ENCODE measurements at regions not wholly inside any gene's neighbourhood (a gene's known extent, or its start where the extent isn't known, plus 50 kb on each side); places are given as distances from the start of the nearest gene placed in this dataset.
"Not testable (repeated sequence)": the region's sequence is repeated elsewhere in the genome, so short reads cannot be mapped to it uniquely, and the experiment has no call there.

DNA sequence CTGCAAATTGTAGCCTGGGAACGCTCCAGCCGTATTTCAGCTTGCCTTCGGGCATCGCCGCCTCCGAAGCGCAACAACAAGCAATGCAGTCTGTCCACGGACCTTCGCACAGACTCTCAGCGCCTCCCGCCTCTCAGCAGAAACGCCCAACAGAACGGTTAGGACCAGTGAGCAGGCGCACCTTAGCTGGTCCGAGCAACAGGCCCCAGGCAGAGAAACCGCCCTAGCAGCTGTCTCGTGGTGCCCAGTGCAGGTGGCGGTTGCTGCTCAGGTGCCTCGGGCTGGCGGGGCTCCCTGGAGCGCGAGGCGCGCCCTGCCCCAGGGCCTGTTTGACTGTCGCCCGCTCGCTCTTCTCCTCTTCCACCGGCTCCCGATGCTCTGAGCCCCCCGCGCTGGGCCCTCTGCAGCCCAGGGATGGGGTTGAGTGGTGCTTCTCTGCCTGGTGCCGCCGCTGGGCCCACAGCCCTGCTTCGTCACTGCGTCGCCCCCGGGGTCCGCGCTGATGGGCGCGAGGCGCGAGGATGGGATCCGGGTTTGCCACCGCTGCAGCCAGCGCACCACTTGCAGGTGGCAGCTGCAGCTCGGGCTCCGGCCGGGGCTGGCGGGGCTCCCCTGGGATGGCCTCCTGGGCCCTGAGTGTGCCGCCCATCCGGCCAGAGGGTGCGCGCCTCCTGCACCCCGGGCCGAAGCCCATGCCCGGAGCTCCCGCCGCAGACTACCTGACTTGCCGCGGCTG lies 268.4 kb upstream of the FRG2C start:
- no peak for DNase-seq

DNA sequence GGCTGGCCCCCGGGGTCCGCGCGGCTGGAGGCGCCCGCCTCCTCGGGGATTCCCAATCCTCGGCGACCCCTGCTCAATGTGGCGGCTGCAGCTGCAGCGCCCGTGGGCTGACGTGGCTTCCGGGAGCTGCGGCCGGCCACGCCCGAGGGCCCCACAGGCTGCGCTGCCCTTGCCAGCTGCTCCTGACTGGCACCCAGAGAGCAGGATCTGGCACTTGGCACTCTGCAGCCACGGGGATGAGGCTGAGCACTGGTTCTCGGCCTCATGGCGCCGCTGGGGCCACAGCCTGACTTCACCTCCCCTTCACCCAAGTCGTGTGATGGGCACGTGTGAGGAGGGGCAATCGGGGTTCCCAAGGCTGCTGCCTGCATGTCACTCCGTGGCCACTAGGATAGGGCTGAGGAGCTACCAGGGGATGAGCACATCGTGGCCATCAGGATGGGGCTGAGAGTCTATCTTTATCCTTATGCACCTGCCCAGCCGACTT lies 267.8 kb upstream of the FRG2C start:
- no peak for DNase-seq

DNA sequence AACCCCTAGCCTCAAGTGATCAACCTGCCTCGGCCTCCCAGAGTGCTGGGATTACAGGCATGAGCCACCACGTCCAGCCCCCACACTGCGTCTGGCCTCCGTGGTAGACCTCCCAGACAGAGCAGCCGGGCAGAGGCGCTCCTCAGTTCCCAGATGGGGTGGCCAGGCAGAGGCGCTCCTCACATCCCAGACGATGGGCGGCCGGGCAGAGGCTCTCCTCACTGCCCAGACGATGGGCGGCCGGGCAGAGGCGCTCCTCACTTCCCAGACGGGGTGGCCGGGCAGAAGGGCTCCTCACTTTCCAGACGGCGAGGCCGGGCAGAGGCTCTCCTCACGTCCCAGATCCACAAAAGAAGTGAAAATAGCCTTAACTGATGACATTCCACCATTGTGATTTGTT lies 266.6 kb upstream of the FRG2C start:
- not testable (repeated sequence) for DNase-seq

DNA sequence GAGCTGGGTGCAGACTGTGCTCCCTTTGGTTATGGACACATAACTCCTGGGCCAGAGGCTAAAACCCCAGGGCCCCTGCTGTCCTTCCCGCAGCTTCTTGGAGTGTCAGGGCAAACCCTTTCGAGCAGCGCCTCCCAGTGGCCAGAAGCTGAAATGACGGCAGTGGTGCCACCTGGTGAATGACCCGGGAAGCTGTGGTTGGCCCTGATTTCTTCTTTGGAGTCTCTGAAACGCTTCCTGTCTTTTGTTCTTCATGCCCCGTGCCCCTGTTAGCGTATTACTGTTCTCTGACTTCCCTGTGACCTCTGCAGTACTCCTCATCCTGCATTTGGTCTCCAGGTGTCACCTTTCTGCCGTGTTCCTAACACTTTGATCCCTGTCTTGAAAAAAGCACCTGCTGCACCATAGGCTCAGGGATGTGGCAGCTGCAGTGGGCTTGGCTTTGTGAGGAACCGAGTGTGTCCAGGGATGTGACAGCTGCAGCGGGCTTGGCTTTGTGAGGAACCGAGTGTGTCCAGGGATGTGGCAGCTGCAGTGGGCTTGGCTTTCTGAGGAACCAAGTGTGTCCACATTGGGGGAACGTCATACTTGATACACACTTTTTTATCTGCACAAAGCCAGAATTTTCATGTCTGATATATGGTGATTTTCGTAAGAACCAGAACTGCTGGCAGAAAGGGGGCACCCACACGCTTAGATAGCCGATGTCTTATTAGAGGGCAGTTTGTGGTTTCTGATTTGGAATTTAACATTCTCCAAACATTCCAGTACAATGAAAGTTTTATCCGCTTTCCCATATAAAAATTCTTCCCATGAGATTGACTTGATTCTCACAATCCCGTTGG lies 241.8 kb upstream of the FRG2C start:
- not testable (repeated sequence) for DNase-seq

DNA sequence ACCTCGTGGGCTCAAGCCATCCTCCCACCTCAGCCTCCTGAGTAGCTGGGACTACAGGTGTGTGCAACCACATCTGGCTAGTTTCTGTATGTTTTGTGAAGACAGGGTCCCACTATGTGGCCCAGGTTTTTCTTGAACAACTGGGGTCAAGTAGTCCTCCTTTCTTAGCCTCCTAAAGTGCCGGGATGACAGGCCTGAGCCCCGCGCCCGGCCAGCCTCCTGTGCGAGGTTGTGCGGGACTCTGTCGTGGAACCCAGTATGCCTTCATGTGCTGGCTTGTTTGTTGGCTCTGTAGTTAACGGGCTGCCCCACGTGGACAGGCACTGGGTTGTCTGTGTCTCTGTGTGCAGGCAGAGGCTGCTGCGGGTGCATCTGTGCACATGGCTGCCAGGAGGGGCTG lies 238.7 kb upstream of the FRG2C start:
- DNase-seq = not testable (repeated sequence)

DNA sequence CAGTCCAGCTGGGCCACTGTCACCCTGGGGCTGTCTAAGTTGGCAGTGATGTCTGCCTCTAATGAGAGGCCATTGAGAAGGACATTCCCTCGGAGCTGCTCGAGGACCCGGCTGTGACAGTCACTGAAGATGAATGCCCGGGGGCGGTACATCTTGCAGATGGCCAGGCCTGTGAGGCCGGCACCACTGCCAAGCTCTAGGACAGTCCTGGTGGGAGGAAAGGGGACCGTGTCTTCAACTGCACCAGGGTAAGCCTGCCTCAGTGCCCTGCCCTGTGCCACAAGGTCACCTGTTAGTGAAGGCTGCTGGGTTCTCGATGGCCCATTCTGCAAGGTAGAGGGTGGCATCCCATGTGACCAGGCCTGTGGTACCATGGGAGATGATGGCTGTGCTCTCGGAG lies 236.6 kb upstream of the FRG2C start:
- DNase-seq = not testable (repeated sequence)

DNA sequence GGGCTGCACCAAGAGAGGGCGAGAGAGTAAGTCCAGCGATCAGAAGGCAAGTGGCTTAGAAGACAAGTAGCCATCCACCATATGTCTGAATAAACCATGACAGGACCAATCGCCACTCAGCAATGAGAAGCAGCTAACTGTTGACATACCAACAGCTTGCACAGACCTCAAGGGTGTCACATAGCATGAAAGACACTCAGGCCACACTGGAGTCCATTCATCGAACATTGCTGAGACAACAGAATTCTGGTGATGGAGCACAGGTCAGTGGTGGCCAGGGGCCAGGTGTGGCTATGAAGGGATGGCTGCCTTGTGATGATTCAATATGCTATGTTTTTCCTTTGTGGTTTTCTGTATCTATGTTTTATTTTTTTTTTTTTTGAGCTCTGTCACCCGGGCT lies 236.2 kb upstream of the FRG2C start:
- not testable (repeated sequence) for DNase-seq

DNA sequence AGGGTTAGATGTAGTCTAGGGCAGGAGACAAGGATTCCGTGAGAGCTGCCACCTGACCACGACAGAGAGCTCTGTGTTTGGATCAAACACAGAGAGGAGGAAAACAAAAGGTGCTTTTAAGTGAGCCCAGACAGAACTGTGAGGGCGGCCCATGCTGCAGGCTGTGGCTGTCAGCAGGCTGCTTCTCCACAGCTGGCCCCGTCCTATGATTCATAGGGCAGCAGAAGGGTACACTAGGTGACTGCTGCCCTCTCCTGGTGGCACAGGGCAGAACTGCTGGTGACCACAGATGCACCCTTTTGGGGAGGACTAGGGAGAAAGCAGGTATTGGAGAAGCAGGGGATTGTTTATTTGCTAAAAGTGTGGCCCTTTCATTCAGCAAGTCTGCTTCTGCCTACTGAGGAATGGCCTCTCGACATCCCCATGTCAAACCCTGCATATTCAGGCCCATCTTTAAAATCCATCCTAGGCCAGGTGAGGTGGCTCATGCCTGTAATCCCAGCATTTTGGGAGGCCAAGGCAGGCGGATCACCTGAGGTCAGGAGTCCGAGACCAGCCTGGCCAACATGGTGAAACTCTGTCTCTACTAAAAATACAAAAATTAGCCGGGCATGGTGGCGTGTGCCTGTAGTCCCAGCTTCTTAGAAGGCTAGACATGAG lies 234.4 kb upstream of the FRG2C start:
- peak; percentile 26 for DNase-seq

DNA sequence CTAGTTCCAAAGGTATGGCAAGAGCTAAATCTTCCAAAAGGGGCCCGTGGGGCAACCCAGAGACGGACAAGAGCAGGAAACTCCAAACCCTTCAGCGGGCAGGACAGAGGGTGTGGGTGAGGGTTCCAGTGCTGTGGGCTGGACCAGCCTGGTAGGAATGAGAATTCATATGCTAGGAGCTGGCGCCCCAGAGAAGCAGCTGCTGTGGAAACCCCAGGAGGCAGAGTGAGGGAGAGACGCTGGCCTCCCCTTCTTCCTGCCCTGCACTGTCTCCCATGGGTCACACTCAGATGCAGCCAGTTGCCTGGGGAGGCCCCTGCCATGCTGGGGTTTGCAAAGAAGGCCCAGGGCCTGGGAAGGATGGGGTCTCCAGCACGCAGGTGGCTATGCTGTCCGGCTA lies 233.7 kb upstream of the FRG2C start:
- DNase-seq = not testable (repeated sequence)

DNA sequence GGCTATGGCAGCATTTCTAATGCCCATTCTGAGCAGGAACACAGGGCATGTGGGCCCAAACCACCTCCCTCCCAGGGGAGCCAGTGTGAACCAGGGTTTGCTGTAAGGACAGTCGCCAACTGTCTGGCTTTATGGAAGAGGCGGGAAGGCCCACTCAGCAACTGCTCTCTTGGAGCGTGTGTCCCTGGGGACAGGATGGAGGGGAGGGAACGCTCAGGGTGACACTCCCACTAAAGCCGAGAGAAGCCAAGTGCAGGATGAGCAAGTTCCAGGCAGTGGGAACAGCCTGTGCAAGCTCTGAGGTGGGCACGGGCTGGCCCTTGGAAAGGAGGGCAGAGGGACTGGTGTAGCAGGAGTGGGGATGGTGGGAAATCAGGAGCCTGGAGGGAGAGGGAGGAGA lies 233.0 kb upstream of the FRG2C start:
- DNase-seq = not testable (repeated sequence)

DNA sequence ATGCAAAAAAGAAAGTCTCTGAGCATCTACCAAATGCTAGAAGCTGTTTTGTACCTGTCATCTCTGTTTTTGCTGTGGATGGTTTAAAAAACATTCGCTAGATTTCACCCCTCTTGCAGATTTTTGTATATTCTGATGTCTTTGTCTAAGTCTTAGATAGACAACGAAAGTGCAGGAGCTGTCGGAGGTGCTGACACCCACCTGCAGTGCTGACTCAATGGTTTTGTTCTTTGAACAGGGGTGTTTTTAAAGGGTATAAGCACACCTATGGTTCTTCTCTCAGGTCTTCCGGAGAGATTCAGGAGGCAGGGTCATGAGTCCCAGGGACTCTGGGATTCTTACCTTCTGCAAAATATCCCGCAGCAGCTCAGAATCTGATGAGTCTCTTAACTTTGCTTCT lies 231.7 kb upstream of the FRG2C start:
- not testable (repeated sequence) for DNase-seq

DNA sequence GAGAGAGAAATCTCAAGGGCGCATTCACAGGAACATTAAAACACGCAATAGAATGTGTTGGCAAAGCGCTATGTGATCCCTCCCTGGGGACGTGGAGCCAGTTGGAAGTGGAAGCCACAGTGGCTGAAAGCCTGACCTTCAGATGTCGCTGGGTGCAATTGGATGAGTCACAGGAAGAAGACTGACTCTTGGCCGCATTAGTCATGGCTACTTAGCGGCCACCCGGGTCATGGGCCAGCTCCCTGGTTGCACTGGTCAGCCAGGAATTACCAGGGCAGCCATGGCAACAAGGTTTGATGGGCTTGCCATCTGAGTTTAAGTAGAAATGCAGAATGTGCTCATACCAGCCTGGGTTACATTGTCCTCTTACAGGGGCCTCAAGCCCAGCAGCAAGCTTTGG lies 231.2 kb upstream of the FRG2C start:
- peak; percentile 20 for DNase-seq

DNA sequence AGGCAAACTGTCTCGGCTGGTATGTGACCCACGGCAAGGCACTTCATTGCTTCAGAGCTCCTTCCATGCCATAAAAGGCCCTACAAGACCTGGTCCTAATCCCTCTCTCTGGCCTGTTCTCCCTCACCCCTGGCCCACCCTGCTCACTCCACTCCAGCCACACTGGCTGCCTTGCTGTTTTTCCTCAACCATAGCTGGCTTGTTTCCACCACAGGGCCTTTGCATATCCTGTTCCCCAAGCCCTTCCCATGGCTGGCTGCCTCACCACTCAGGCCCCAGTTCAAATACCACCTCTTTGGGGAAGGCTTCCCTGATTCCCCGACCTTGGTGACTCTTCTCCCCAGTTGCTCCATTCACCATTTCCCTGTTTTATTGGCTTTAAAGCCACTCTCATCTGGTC lies 230.8 kb upstream of the FRG2C start:
- not testable (repeated sequence) for DNase-seq

DNA sequence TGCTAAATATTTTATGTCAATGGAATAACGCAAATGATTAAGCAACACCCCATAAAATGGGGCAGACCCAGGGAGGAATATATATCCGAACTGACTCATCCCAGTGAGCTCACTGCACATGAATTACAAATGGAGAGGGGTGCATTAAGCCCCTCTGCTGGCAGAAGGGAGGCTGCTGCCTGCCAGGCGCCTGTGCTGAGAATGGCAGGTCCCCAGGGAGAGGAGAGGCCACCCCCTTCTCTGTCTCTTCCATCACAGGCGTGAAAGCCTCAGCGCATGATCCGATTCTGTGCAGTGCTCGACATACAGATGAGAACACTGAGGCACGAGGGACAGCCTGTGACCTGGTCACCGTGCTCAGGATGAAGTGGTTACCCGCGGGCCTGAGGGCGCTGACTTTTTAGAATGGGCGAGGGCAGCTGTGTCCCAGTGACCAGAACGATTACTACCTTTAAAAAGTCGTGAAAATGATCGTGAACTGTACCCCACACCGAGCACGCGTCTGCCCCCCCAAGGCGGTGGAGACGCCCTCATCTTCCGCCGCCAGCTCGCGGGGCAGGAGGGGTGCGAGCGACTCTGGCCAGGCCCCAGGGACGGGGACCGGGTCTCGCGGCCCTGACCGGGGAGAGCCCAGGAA lies 229.7 kb upstream of the FRG2C start:
- peak; percentile 5 for DNase-seq

DNA sequence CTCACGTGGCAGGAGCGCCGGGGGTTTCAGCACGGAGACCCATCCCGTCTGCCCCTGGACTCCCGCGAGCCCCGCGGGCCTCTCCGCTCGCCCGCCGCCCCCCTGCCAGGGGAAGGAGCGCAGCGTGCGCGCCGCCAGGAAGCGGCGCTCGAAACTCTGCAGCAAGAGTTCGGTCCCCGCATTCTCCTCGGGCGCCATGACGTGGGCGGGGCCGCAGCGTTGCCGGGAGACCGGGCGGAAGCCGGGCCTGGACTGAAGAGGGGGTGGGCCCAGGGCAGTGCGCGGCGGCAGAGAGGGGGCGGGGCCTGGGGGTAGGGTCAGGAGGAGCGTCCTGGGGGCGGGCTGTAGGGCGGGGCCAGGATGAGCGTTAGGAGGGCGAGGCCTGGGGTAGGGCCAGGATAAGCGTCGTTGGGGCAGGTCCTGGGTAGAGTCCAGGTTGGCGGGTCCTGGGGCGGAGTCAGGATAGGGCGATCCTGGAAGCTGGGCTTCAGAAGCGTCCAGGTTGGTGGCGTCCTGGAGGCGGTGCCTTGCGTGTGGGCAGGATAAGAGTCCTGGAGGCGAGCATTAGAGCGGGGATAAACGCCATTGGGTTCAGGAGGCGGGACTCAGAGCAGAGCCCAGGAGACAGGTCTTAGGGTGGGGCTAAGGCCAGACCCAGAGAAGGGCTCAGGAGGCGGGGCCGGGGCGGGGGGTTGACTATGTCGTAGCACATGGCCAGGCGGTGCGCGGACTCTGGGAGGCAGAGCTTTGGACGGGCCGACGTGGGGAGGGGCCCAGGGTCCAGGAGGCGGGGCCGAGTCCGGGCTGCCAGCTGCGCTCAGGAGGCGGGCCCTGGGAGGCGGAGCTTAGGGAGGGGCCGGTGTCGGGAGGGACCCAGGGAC lies 229.0 kb upstream of the FRG2C start:
- peak; percentile 90 for DNase-seq

DNA sequence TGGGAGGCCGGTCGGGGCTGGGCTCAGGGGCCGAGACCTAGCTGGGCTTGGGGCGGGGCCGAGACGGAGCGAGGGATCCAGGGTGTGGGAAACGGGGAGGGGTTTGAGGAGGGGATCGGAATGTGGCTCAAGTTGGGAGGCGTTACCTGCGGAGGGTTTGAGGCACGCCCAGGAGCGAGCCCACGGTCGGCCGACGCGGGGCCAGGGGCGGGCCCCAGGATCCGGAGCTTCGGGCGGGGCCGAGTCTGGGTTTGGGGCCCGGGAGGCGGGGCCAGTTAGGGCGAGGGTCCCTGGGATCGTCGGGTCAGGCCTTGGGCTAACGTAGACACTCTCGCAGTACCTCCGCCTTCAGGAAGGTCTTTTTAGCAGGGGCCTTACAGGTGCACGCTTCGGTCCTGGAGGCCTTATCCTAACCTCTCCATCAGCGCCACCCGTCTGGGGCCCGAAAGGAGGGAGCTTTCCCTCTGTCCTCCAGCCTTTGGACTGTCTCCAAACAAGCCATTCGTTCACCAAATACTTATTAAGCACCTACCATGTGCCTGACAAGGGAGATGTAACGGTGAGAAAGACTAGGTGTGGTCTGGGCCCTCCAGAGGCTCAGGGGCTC lies 228.2 kb upstream of the FRG2C start:
- peak; percentile 49 for DNase-seq

DNA sequence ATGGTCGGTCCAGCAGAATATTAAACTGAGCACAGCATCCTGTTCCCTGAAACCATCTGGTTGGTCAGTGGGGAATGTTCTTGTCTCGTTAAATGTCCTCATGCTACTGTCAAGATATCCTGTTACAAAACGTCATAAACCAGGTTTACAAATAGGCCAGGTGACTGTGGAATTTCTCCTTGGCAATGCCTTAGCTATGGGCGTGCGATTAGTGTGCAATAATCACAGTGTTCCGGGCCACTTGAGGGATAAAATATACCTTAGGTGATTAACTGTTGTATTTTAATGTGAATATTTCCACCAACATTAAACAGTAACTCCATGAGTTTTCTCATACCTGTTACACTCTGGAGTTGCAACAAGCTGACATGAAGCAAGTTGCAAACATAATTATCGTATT lies 223.1 kb upstream of the FRG2C start:
- not testable (repeated sequence) for DNase-seq

DNA sequence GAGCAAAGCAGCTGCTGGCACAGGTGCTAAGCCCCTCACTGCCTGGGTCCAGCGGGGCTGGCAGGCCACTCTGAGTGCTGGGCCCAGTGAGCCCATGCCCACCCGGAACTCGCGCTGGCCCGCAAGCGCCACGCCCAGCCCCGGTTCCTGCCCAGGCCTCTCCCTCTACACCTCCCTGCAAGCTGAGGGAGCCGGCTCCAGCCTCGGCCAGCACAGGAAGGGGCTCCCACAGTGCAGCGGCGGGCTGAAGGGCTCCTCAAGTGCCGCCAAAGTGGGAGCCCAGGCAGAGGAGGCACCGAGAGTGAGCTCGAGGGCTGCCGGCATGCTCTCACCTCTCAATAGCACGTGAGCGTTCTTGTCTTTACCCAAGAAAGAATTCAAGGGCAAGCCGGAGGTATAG lies 219.5 kb upstream of the FRG2C start:
- DNase-seq = not testable (repeated sequence)

DNA sequence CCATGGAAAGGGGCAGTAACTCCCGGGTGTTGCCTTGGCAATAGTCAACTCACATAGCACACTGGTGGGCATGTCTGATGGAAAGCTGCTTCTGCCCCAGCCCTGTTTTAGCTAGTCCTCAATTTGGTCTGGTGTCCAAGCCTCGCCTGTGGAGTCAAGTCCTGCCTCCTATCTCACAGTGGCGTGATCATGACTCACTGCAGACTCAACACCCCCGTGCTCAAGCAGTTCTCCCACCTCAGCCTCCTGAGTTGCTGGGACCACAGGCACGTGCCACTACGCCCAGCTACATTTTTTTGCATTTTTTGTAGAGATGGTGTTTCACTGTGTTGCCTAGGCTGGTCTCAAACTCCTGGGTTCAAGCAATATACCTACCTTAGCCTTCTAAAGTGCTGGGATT lies 218.9 kb upstream of the FRG2C start:
- peak; percentile 4 for DNase-seq

DNA sequence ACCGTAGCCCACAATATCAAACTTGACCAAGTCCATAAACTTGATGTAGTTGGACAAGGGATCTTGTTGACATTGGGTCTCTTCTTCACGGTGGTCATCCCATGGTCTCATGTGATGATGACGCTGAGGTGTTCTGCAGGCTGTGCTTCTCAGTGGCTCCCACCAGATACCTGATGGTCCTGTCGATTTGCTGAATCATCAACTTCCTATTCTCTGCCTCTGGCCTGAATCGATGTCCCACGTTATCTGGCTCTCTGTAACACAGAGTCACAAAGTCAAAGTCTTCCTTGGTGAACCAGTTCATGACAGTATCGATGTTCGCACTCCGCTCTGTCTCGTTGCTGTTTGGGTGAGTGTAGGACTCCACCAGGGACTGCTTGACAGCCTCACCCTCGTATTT lies 217.2 kb upstream of the FRG2C start:
- DNase-seq = not testable (repeated sequence)

DNA sequence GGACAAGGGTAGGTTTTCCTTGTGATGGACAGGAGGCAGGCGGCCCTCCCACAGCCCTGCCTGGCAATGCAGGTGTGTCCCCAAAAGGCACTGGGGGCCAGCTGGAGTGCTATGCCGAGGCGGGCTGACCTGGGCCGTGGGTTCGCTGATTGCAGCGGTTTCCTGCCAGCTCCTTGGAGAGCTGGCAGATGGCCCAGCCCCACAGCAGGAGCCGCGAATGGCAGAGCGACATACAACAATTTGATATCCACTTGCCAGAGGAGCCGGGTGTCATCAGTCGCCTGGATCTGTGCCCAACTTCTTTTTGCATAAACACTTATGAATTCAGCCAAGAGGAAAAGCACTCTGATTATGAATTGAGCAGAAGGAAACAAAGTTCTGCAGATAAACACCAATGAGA lies 210.8 kb upstream of the FRG2C start:
- not testable (repeated sequence) for DNase-seq

Data from NCI-H226 (cell line).